ENCODE measurements at regions not wholly inside any gene's neighbourhood (a gene's known extent, or its start where the extent isn't known, plus 50 kb on each side); places are given as distances from the start of the nearest gene placed in this dataset.

DNA sequence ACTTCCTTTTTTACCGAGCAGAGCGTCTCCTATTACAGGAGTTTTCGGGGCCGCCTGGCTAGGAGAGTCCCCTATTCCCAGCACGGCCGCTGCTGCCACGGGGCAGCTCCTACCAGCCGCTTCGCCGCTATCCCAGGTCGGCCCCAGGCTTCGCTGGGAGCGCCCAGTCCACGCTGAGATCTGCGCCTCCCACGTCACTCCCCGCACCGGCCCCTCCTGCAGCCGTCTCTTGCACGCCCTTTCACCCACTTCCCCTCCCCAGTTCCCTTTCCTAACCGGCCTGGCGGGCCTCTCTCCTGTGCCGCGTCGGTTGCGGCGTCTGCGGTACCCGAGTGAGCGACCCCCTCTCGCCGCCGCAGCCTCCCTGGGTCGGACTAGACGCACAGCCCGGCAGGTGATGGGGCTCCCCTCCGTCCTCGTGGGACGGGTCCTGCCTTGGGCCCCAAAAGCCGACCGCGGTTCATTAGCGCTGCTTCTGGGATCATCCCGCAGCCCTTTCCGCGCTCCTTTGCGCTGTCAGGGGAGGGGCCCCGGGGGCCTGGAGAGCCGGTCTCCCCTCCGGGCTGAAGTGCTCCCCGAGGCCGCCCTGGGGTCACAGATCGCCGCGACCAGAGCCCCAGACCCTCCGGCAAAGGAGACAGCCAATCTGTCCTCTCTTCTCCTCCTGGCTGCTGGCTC, 1318.4 kb downstream of the TMEM121 start:
- DNase-seq (ENCODE audit: low read depth in 2 of 2) = peak; percentile 38 to 62

GRCh38 chr14:106845286-106846087, 1319.1 kb downstream of the TMEM121 start:
- peak in 1 of 2 donors; percentile 29 for DNase-seq (ENCODE audit: low read depth in 2 of 2)

DNA sequence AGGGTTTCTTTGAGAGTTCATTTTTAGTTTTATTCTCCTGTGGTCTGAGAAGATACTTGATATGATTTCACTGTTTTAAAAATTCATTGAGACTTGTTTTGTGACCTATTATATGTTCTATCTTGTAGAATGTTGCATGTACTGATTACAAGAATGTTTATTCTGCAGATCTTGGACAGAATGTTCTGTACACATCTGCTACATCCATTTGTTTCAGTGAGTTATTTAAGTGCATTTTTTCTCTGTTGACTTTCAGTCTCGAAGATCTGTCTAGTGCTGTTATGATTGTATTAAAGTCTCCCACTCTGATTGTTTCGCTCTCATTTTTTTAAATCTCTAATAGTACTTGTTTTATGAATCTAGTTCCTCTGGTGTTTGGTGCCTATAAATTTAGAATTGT, 1319.8 kb downstream of the TMEM121 start:
- no peak for DNase-seq (ENCODE audit: low read depth in 2 of 2)

DNA sequence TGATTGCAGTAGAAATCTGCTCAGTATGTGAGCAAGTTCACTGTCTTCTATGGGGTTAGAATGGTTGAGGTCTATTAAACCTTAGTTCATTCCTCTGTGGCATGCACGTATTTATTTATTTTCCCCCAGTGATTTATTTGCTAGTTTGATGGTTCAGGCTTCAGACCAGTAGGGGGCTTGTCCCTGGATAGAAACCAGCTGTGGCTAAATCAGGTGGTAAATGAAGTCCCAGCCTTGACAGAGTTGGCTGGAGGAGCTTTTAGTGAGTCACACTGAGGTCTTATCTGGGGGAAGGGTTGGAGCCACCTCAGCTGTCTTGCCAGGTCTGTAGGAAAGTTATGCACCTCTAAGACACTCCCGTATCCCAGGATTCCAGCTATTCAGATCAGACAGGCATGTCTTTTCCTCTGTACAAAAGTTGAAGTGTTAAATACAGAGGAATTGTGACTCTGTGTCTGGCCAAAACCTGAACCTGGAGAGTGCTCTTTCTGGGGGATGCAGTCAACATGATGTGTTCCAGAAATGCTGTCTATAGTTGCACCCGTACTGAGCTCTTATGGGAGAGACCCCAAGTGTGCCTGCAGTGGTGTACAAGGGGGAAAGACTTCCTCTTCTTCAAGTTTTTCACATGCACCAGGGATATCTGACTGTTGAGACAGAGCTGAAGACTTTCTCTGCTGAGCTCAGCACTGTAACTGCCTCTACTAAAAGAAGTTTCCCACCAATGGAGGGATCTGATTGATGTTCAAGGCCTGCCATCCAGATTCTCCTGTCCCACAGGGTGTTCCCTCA, 1322.1 kb downstream of the TMEM121 start:
- no peak for DNase-seq (ENCODE audit: low read depth in 2 of 2)

- no peak for DNase-seq (ENCODE audit: low read depth in 2 of 2)
Measured at GRCh38 chr14:106850913-106851825, 1324.8 kb downstream of the TMEM121 start.

- peak; percentile 81 to 84 for DNase-seq (ENCODE audit: low read depth in 2 of 2)
Measured at GRCh38 chr14:106872611-106873446, 1346.4 kb downstream of the TMEM121 start.

GRCh38 chr14:106874350-106874749, 1348.0 kb downstream of the TMEM121 start:
- DNase-seq (ENCODE audit: low read depth in 2 of 2) = no peak

GRCh38 chr14:106875503-106875902, 1349.1 kb downstream of the TMEM121 start:
- DNase-seq (ENCODE audit: low read depth in 2 of 2) = no peak

- DNase-seq (ENCODE audit: low read depth in 2 of 2) = no peak
Measured at GRCh38 chr14:106876711-106877110, 1350.3 kb downstream of the TMEM121 start.

DNA sequence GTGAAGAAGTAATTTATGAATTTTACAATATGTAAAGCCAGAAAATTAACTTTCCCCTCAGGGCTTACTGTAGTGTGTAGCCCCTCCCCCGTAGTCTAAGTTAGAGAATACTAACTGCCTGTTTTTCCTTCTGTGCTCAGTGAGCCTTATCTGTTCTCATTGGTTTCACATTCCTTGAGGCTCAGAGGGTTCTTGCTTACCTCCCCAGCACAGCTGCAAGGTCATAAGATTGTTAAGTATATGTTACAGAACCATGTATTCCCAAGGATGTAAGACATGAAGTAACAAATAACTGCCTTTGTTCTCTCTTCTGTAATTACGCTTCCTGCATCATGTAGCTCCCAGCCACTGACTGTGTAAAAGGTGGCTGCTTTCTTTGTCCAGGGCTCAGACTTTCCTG, 1351.1 kb downstream of the TMEM121 start:
- no peak for DNase-seq (ENCODE audit: low read depth in 2 of 2)

DNA sequence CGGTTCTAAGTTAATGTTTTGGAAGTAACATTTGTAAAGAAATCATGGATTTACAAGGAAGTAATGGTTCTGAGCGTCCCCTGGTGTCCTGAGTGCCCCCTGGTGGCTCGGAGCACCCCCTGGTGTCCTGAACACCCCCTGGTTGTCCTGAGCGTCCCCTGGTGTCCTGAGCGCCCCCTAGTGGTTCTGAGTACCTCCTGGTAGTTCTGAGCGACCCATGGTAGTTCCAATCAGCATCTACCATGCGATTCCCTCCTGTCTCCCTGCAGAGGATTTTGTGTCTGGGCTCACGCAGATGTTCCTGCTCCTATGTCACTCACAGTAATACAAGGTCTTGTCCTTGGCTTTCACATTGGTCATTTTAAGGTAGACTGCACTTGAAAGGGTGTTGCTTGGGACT, 1352.9 kb downstream of the TMEM121 start:
- DNase-seq (ENCODE audit: low read depth in 2 of 2) = no peak

GRCh38 chr14:106883218-106883692, 1356.9 kb downstream of the TMEM121 start:
- DNase-seq (ENCODE audit: low read depth in 2 of 2) = no peak

Data from stimulated activated CD8-positive, alpha-beta memory T cell treated with anti-CD3 and anti-CD28 coated beads, Interleukin-7, amount 100 ng/mL, for 4 hours (primary cell).